ENCODE measurements at regions not wholly inside any gene's neighbourhood (a gene's known extent, or its start where the extent isn't known, plus 50 kb on each side); places are given as distances from the start of the nearest gene placed in this dataset.
"Not testable (repeated sequence)": the region's sequence is repeated elsewhere in the genome, so short reads cannot be mapped to it uniquely, and the experiment has no call there.

DNA sequence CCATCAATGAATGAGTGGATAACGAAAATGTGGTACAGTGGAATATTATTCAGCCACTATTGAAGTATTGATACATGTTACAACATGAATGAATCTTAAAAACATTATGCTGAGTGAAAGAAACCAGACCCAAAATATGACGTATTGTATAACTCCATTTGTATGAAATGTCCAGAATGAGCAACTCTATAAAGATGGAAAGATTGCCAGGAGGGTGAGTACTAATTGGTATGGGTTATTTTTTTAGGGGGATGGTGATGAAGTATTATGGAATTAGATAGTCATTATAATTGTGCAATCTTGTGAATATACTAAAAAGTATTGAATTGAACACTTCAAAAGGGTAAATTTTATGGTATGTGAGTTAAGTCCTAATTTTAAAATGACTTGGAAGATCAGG lies 278.6 kb downstream of the SIPA1L2 start:
- H3K9me3 Mint-ChIP-seq, result no peaks in the 10 kb centered on the region
- no peaks in the 10 kb centered on the region for H3K36me3 ChIP-seq (ENCODE audit: insufficient read depth, low read length)
- H3K27ac Mint-ChIP-seq, result no peak overlapping the region
- no peaks in the 10 kb centered on the region for H3K4me1 Mint-ChIP-seq (ENCODE audit: low read depth)
- CTCF ChIA-PET, result no interaction called here
- DNase-seq, result no peak
- no peak for ATAC-seq (ENCODE audit: poor library complexity)
- H3K27me3 Mint-ChIP-seq, result peaks cover 31% of the 10 kb centered on the region
- no peak overlapping the region for H3K27ac ChIP-seq (ENCODE audit: low read depth in 1 of 2, low read length in 2 of 2)
- H3K9me3 ChIP-seq (ENCODE audit: control insufficient read depth in 1 of 2, insufficient read depth in 1 of 2, low read length in 2 of 2), result no peaks in the 10 kb centered on the region
- no peaks in the 10 kb centered on the region for H3K27me3 ChIP-seq (ENCODE audit: control insufficient read depth in 1 of 2, insufficient read depth in 2 of 2, low read length in 2 of 2)
- H3K36me3 Mint-ChIP-seq (ENCODE audit: low read depth), result no peaks in the 10 kb centered on the region
- POLR2A ChIA-PET, result no interaction called here
- intact Hi-C loops (cut with DNase I, micrococcal nuclease), result no loop called here
- TF ChIP-seq, protein P1, sequence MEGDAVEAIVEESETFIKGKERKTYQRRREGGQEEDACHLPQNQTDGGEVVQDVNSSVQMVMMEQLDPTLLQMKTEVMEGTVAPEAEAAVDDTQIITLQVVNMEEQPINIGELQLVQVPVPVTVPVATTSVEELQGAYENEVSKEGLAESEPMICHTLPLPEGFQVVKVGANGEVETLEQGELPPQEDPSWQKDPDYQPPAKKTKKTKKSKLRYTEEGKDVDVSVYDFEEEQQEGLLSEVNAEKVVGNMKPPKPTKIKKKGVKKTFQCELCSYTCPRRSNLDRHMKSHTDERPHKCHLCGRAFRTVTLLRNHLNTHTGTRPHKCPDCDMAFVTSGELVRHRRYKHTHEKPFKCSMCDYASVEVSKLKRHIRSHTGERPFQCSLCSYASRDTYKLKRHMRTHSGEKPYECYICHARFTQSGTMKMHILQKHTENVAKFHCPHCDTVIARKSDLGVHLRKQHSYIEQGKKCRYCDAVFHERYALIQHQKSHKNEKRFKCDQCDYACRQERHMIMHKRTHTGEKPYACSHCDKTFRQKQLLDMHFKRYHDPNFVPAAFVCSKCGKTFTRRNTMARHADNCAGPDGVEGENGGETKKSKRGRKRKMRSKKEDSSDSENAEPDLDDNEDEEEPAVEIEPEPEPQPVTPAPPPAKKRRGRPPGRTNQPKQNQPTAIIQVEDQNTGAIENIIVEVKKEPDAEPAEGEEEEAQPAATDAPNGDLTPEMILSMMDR (IDR thresholded peaks at IDR 0.05), result no peak
- H3K4me3 Mint-ChIP-seq, result no peak overlapping the region
- H3K4me3 ChIP-seq (ENCODE audit: low read length), result no peak overlapping the region
- H3K4me1 ChIP-seq (ENCODE audit: insufficient read depth, low read length), result no peaks in the 10 kb centered on the region

DNA sequence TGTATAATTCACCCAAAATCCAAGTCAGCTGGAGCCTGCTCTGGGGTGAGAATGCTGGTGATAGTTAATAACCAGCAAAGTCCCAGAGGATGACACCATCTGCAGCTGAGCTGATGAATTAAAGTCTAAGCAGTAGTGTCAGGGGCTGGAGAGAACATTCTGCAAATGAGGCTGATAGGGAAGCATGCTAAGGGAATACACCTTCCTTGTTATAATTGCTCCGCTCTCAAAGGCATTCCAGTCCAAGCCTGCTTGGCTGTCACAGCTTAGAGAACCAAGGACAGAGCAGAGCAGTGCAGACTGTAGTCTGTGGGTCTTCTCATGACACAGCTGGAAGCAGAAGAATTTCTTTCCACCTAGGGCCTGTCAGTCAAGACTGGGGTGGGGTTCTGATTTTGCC lies 283.1 kb downstream of the SIPA1L2 start:
- ChIA-PET POLR2A (no interaction called here), CTCF (no interaction called here)
- intact Hi-C loops (cut with DNase I, micrococcal nuclease), result no loop called here
- H3K9me3 Mint-ChIP-seq, result no peaks in the 10 kb centered on the region
- H3K4me3 Mint-ChIP-seq, result no peak overlapping the region
- Histone ChIP-seq H3K27me3 (ENCODE audit: control insufficient read depth in 1 of 2, insufficient read depth in 2 of 2, low read length in 2 of 2) (no peaks in the 10 kb centered on the region), H3K4me3 (ENCODE audit: low read length) (no peak overlapping the region), H3K36me3 (ENCODE audit: insufficient read depth, low read length) (no peaks in the 10 kb centered on the region), H3K4me1 (ENCODE audit: insufficient read depth, low read length) (no peaks in the 10 kb centered on the region), H3K27ac (ENCODE audit: low read depth in 1 of 2, low read length in 2 of 2) (no peak overlapping the region), H3K9me3 (ENCODE audit: control insufficient read depth in 1 of 2, insufficient read depth in 1 of 2, low read length in 2 of 2) (peaks cover 0 to 7% of the 10 kb centered on the region in 2 experiments)
- TF ChIP-seq, protein P1 (IDR thresholded peaks at IDR 0.05), result no peak
- H3K4me1 Mint-ChIP-seq (ENCODE audit: low read depth), result no peaks in the 10 kb centered on the region
- H3K27me3 Mint-ChIP-seq, result peaks cover 27% of the 10 kb centered on the region
- ATAC-seq (ENCODE audit: poor library complexity), result no peak
- no peak for DNase-seq
- H3K27ac Mint-ChIP-seq, result no peak overlapping the region
- H3K36me3 Mint-ChIP-seq (ENCODE audit: low read depth), result no peaks in the 10 kb centered on the region

DNA sequence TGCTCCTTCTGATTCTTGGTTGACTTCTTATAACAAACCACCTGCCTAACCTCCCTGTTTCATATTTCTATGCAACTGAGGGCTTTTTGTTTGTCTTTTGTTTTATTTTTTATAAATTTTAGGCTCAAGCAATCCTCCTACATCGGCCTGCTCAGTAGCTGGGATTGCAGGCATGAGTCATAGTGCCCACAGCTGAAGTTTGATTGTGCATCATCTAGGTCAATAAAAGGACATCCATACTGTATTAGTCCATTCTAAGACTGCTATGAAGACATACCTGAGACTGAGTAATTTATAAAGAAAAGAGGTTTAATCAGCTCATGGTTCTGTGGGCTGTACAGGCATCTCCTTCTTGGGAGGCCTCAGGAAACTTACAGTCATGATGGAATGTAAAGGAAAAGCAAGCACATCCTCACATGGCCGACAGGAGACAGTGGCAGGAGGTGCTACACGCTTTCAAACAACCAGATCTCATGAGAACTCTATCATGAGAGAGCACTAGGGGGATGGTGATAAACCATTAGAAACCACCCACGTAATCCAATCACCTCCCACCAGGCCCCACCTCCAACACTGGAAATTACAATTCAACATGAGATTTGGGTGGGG lies 285.0 kb downstream of the SIPA1L2 start:
- CTCF ChIA-PET, result no interaction called here
- Mint-ChIP-seq H3K4me1 (ENCODE audit: low read depth) (no peaks in the 10 kb centered on the region), H3K36me3 (ENCODE audit: low read depth) (no peaks in the 10 kb centered on the region), H3K4me3 (no peak overlapping the region), H3K9me3 (no peaks in the 10 kb centered on the region), H3K27ac (no peak overlapping the region), H3K27me3 (peaks cover 35% of the 10 kb centered on the region)
- Histone ChIP-seq H3K4me1 (ENCODE audit: insufficient read depth, low read length) (no peaks in the 10 kb centered on the region), H3K36me3 (ENCODE audit: insufficient read depth, low read length) (no peaks in the 10 kb centered on the region), H3K9me3 (ENCODE audit: control insufficient read depth in 1 of 2, insufficient read depth in 1 of 2, low read length in 2 of 2) (peaks cover 0 to 7% of the 10 kb centered on the region in 2 experiments), H3K27me3 (ENCODE audit: control insufficient read depth in 1 of 2, insufficient read depth in 2 of 2, low read length in 2 of 2) (no peaks in the 10 kb centered on the region), H3K4me3 (ENCODE audit: low read length) (no peak overlapping the region), H3K27ac (ENCODE audit: low read depth in 1 of 2, low read length in 2 of 2) (no peak overlapping the region)
- POLR2A ChIA-PET, result no interaction called here
- TF ChIP-seq, protein P1 (IDR thresholded peaks at IDR 0.05), result no peak
- ATAC-seq (ENCODE audit: poor library complexity), result no peak
- no peak for DNase-seq
- intact Hi-C loops (cut with DNase I, micrococcal nuclease), result no loop called here

DNA sequence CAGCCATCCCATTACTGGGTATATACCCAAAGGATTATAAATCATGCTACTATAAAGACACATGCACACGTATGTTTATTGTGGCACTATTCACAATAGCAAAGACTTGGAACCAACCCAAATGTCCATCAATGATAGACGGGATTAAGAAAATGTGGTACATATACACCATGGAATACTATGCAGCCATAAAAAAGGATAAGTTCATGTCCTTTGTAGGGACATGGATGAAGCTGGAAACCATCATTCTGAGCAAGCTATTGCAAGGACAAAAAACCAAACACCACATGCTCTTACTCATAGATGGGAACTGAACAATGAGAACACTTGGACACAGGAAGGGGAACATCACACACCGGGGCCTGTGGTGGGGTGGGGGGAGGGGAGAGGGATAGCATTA lies 285.7 kb downstream of the SIPA1L2 start:
- H3K4me1 Mint-ChIP-seq (ENCODE audit: low read depth); POLR2A ChIA-PET; H3K4me1 ChIP-seq (ENCODE audit: insufficient read depth, low read length); H3K27ac ChIP-seq (ENCODE audit: low read depth in 1 of 2, low read length in 2 of 2); H3K4me3 Mint-ChIP-seq; H3K27me3 ChIP-seq (ENCODE audit: control insufficient read depth in 1 of 2, insufficient read depth in 2 of 2, low read length in 2 of 2); CTCF ChIA-PET; ATAC-seq (ENCODE audit: poor library complexity); H3K9me3 Mint-ChIP-seq; H3K4me3 ChIP-seq (ENCODE audit: low read length); H3K9me3 ChIP-seq (ENCODE audit: control insufficient read depth in 1 of 2, insufficient read depth in 1 of 2, low read length in 2 of 2); intact Hi-C loops (cut with DNase I, micrococcal nuclease); DNase-seq; H3K36me3 Mint-ChIP-seq (ENCODE audit: low read depth); H3K27ac Mint-ChIP-seq; H3K36me3 ChIP-seq (ENCODE audit: insufficient read depth, low read length): not testable (repeated sequence)
- H3K27me3 Mint-ChIP-seq, result peaks cover 35% of the 10 kb centered on the region
